ENCODE measurements at regions not wholly inside any gene's neighbourhood (a gene's known extent, or its start where the extent isn't known, plus 50 kb on each side); places are given as distances from the start of the nearest gene placed in this dataset.

DNA sequence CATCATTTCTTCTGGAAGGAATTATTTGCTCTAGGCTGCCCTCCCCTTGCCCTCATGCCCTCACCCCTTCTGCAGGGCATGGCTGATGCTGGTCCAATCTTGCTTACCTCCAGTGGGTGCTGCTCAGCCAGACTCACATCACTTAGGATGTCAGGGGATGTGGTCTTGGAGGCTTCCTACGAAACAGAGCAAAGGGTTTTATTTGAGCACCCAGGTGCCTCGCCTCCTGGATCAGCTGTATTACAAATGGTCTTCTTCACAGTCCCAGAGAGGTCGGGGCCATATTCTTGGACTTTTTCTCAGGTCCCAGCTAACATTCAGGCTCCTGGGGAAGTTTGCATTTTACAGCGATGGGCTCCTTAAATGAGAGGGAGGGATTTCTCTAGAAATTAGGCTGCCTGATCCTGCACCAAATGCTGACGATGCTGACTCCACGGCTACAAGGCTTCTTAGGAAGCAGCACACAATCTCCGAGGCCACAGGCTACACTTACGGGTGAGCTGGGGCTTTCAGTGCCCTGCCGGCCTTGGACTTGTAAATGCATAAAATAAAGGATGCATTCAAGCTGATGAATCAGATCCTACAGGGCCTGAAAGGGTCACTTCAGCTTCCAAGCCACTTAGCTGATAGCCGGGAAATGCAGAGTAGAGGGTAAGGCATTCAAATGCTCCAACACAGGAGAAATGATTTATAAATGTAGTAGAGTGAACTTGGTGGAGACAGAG, 159.8 kb upstream of the ECI2 start:
- no peak for TF ChIP-seq MAX (IDR thresholded peaks at IDR 0.05; ENCODE audit: insufficient read depth, insufficient read length)
- no peak for TF ChIP-seq POLR2AphosphoS5 (IDR thresholded peaks at IDR 0.05; ENCODE audit: insufficient read depth, low read depth, low read length)
- TF ChIP-seq JUN (IDR thresholded peaks at IDR 0.05; ENCODE audit: borderline replicate concordance, insufficient read depth, insufficient read length, low read depth), result no peak
- no peak for TF ChIP-seq FOS (IDR thresholded peaks at IDR 0.05; ENCODE audit: borderline replicate concordance, insufficient read depth, low read length)
- no peak for TF ChIP-seq POLR2A (IDR thresholded peaks at IDR 0.05; ENCODE audit: low read depth, low read length)
- TF ChIP-seq, protein P1, sequence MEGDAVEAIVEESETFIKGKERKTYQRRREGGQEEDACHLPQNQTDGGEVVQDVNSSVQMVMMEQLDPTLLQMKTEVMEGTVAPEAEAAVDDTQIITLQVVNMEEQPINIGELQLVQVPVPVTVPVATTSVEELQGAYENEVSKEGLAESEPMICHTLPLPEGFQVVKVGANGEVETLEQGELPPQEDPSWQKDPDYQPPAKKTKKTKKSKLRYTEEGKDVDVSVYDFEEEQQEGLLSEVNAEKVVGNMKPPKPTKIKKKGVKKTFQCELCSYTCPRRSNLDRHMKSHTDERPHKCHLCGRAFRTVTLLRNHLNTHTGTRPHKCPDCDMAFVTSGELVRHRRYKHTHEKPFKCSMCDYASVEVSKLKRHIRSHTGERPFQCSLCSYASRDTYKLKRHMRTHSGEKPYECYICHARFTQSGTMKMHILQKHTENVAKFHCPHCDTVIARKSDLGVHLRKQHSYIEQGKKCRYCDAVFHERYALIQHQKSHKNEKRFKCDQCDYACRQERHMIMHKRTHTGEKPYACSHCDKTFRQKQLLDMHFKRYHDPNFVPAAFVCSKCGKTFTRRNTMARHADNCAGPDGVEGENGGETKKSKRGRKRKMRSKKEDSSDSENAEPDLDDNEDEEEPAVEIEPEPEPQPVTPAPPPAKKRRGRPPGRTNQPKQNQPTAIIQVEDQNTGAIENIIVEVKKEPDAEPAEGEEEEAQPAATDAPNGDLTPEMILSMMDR (IDR thresholded peaks at IDR 0.05; ENCODE audit: extremely low read depth in 1 of 2, insufficient read depth in 1 of 2, low read depth in 1 of 2, low read length in 2 of 2), result no peak
